PFSK-1 (cell line): ENCODE measurements at regions not wholly inside any gene's neighbourhood (a gene's known extent, or its start where the extent isn't known, plus 50 kb on each side); places are given as distances from the start of the nearest gene placed in this dataset.

Experiments used
- FOXP2 ChIP-seq: optimal IDR thresholded peaks from 2 replicates; pipeline ENCODE3; 2011; ENCODE audit warnings: borderline replicate concordance, control low read depth, inconsistent platforms; ENCODE audit not compliant: insufficient read depth; ENCODE audit errors: extremely low read length, extremely low read depth
- POLR2AphosphoS5 ChIP-seq: IDR thresholded peaks from 2 replicates; pipeline ENCODE4 v1.6.1; 2012; ENCODE audit warnings: low read depth, mild to moderate bottlenecking, control low read depth, low read length, moderate library complexity
- SIN3A ChIP-seq: IDR thresholded peaks from 2 replicates; pipeline ENCODE4 v1.6.1; 2012; ENCODE audit warnings: mild to moderate bottlenecking, low read length, moderate library complexity, borderline replicate concordance; ENCODE audit not compliant: insufficient read depth
- TAF1 ChIP-seq: IDR thresholded peaks from 2 replicates; pipeline ENCODE4 v1.6.1; 2012; ENCODE audit warnings: low read length, control low read depth, borderline replicate concordance; ENCODE audit not compliant: insufficient read depth
- TF ChIP-seq, protein P1 (sequence below), 2 experiments: IDR thresholded peaks; 2 replicates each; pipeline versions ENCODE4 v1.6.1 to v1.8.0; 2011 to 2012; ENCODE audit warnings: low read depth in 2 of 2, low read length in 2 of 2, control low read depth in 1 of 2, inconsistent platforms in 1 of 2, mild to moderate bottlenecking in 1 of 2, moderate library complexity in 1 of 2; ENCODE audit not compliant: insufficient read depth in 1 of 2

DNA sequence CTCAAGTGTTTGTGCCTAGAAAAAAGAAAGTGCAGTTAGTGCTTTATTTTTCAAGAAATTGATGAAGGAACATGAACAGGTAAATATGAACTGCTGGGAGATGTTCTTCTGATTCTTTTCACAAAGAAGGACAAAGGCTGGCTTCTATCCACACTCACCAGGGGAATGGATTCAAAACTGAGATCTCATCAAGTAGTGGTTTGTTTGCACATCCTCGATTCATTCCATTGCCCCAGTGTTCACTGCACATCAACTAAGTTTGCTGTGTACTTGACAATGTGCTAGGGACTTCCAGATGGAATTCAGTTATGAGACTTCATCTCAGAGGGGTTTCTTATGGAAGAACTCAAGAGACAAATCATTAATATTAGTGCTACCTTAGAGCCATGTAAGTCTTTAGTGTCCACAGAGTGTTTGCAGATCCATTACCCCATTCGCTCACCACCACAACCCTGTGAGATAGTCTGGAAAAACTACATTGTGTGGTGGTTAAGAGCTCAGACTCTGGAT lies 332.9 kb upstream of the PPP2R3A start:
- TF ChIP-seq, protein P1, sequence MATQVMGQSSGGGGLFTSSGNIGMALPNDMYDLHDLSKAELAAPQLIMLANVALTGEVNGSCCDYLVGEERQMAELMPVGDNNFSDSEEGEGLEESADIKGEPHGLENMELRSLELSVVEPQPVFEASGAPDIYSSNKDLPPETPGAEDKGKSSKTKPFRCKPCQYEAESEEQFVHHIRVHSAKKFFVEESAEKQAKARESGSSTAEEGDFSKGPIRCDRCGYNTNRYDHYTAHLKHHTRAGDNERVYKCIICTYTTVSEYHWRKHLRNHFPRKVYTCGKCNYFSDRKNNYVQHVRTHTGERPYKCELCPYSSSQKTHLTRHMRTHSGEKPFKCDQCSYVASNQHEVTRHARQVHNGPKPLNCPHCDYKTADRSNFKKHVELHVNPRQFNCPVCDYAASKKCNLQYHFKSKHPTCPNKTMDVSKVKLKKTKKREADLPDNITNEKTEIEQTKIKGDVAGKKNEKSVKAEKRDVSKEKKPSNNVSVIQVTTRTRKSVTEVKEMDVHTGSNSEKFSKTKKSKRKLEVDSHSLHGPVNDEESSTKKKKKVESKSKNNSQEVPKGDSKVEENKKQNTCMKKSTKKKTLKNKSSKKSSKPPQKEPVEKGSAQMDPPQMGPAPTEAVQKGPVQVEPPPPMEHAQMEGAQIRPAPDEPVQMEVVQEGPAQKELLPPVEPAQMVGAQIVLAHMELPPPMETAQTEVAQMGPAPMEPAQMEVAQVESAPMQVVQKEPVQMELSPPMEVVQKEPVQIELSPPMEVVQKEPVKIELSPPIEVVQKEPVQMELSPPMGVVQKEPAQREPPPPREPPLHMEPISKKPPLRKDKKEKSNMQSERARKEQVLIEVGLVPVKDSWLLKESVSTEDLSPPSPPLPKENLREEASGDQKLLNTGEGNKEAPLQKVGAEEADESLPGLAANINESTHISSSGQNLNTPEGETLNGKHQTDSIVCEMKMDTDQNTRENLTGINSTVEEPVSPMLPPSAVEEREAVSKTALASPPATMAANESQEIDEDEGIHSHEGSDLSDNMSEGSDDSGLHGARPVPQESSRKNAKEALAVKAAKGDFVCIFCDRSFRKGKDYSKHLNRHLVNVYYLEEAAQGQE (IDR thresholded peaks at IDR 0.05; ENCODE audit: insufficient read depth in 1 of 2, low read depth in 2 of 2, low read length in 2 of 2) = no peak
- TF ChIP-seq TAF1 (no peak), FOXP2 (no peak), SIN3A (no peak), POLR2AphosphoS5 (no peak)

DNA sequence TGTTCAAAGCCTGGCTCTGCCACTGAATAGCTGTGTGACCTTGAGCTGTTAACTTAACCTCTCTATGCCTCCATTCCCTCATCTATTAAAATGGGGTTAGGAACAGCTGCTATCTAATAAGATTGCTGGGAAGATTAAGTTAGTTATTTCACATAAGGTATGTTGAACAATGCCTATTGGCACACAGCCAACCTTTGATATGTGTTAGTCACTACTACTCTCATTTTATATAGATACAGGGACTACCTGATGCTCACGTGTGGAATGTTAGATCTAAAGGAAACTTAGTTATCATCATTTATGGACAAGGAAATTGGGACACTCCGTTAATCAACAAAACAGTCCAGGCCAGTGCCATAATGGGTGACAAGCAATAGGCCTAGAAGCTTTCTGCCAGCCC lies 332.4 kb upstream of the PPP2R3A start:
- TF ChIP-seq, protein P1 (IDR thresholded peaks at IDR 0.05; ENCODE audit: insufficient read depth in 1 of 2, low read depth in 2 of 2, low read length in 2 of 2) = no peak
- TF ChIP-seq FOXP2 (no peak), SIN3A (no peak), TAF1 (no peak), POLR2AphosphoS5 (no peak)

DNA sequence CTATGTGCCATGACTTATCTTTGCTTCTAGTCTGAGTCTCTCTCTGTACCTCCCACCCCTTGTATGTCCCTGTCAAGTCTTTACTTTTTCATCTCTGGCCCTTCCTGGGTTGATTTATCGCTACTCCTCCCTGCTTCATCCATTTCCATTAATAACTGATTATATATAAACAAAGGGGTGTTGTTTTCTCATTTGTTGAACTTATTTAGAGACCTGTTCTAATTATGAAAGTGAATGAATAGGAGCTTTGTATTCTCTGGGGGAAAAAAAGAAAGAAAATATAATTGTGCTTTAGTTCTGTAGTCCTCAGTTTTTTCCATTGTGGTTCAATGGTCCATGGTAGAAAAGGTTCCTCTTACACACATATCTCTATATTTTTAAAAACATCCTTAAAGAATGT lies 328.9 kb upstream of the PPP2R3A start:
- TF ChIP-seq POLR2AphosphoS5 = no peak
- no peak for TF ChIP-seq FOXP2
- no peak for TF ChIP-seq TAF1
- TF ChIP-seq, protein P1 (IDR thresholded peaks at IDR 0.05; ENCODE audit: insufficient read depth in 1 of 2, low read depth in 2 of 2, low read length in 2 of 2) = no peak
- TF ChIP-seq SIN3A = no peak

DNA sequence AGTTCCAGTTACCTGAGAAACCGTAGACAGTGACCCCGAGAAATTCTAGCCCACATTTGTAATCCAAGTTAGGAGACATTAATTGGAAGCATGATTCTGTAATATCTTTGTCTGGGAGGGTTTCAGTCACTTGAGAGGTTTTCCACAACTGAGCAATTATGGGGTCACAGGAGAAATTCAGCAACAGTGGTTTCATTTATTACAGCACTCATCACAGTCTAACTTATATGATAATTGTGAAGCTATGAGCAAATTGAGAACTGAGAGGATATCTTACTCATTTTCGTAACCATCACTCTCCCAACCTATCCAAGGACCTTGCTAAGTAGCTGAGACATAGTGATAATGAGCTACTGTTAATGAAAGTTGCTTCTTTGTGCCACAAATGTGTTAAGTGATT lies 328.5 kb upstream of the PPP2R3A start:
- TF ChIP-seq FOXP2 (no peak), SIN3A (no peak)

DNA sequence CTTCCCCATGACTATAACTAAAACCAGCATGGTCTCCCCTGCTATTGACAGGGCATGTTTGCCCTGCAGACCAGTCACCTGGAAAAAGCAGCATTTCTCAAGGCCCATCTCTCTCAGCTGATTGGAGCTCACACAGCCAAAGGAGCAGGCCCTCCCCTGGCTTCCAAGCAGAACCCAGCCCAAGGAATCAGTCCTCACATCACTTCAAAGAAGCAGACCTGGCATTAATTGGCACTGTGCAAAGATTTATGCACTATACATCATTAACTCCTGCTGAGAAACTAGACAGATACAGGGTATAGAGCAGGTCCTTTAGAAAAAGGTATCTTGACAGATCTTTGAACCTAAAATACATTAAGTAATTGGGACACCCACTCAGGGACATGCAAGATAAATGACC lies 323.8 kb upstream of the PPP2R3A start:
- TF ChIP-seq TAF1 = no peak
- TF ChIP-seq, protein P1 (IDR thresholded peaks at IDR 0.05; ENCODE audit: insufficient read depth in 1 of 2, low read depth in 2 of 2, low read length in 2 of 2) = no peak
- TF ChIP-seq POLR2AphosphoS5 = no peak
- no peak for TF ChIP-seq FOXP2
- TF ChIP-seq SIN3A = no peak

DNA sequence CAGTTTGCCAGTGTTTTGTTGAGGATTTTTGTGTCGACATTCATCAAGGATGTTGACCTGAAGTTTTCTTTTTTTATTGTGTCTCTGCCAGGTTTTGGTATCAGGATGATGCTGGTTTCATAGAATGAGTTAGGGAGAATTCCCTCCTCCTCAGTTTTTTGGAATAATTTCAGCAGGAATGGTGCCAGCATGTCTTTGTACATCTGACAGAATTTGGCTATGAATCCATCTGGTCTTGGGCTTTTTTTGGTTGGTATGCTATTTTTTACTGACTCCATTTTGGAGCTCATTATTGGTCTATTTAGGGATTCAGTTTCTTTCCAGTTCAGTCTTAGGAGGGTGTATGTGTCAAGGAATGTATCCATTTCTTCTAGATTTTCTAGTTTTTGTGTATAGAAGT lies 320.0 kb upstream of the PPP2R3A start:
- TF ChIP-seq SIN3A = no peak
- TF ChIP-seq, protein P1 (IDR thresholded peaks at IDR 0.05; ENCODE audit: insufficient read depth in 1 of 2, low read depth in 2 of 2, low read length in 2 of 2) = no peak
- no peak for TF ChIP-seq FOXP2
- TF ChIP-seq TAF1 = no peak
- no peak for TF ChIP-seq POLR2AphosphoS5
